Ishikawa (cell line): ENCODE measurements at regions not wholly inside any gene's neighbourhood (a gene's known extent, or its start where the extent isn't known, plus 50 kb on each side); places are given as distances from the start of the nearest gene placed in this dataset.

Source experiments
- CEBPB ChIP-seq: IDR thresholded peaks from 2 replicates; pipeline ENCODE4 v1.6.1; 2012
- CREB1 ChIP-seq: IDR thresholded peaks from 2 replicates; pipeline ENCODE4 v1.6.1; 2012; ENCODE audit warnings: low read depth
- EGR1 ChIP-seq: IDR thresholded peaks from 2 replicates; pipeline ENCODE4 v1.6.1; 2012
- EP300 ChIP-seq: IDR thresholded peaks from 2 replicates; pipeline ENCODE4 v1.6.1; 2012; ENCODE audit warnings: borderline replicate concordance
- FOXM1 ChIP-seq: IDR thresholded peaks from 2 replicates; pipeline ENCODE4 v1.6.1; 2012; ENCODE audit warnings: low read depth, borderline replicate concordance
- MAX ChIP-seq: IDR thresholded peaks from 2 replicates; pipeline ENCODE4 v1.6.1; 2012
- NFIC ChIP-seq: IDR thresholded peaks from 2 replicates; pipeline ENCODE4 v1.6.1; 2012
- RAD21 ChIP-seq: IDR thresholded peaks from 2 replicates; pipeline ENCODE4 v1.6.1; 2012; ENCODE audit warnings: low read depth
- REST ChIP-seq: IDR thresholded peaks from 2 replicates; pipeline ENCODE4 v1.6.1; 2012; ENCODE audit warnings: low read depth, mild to moderate bottlenecking
- TAF1 ChIP-seq: IDR thresholded peaks from 2 replicates; pipeline ENCODE4 v1.6.1; 2012; ENCODE audit warnings: low read depth, mild to moderate bottlenecking
- TCF12 ChIP-seq: IDR thresholded peaks from 2 replicates; pipeline ENCODE4 v1.6.1; 2012; ENCODE audit warnings: low read depth
- TEAD4 ChIP-seq: IDR thresholded peaks from 2 replicates; pipeline ENCODE4 v1.6.1; 2012
- USF1 ChIP-seq: IDR thresholded peaks from 2 replicates; pipeline ENCODE4 v1.6.1; 2012
- YY1 ChIP-seq: IDR thresholded peaks from 2 replicates; pipeline ENCODE4 v1.6.1; 2012; ENCODE audit warnings: low read depth
- ZBTB7A ChIP-seq: IDR thresholded peaks from 2 replicates; pipeline ENCODE4 v1.6.1; 2012; ENCODE audit warnings: low read depth

- TF ChIP-seq MAX: no peak
Measured at GRCh38 chr6:157747370-157747769, 75.7 kb upstream of the SNX9 start.

- no peak for TF ChIP-seq YY1
- TF ChIP-seq USF1: no peak
- TF ChIP-seq EGR1: no peak
- no peak for TF ChIP-seq FOXM1
- no peak for TF ChIP-seq TCF12
- TF ChIP-seq CEBPB: no peak
- TF ChIP-seq TEAD4: no peak
- TF ChIP-seq ZBTB7A: no peak
- no peak for TF ChIP-seq CREB1
Measured at GRCh38 chr6:157748839-157749571, 74.0 kb upstream of the SNX9 start.

GRCh38 chr6:157751547-157752200 is 71.4 kb upstream of the SNX9 start:
- TF ChIP-seq EGR1: no peak
- TF ChIP-seq MAX: no peak
- TF ChIP-seq REST: no peak

GRCh38 chr6:157753291-157753690 is 69.8 kb upstream of the SNX9 start:
- no peak for TF ChIP-seq TAF1
- TF ChIP-seq EGR1: no peak
- no peak for TF ChIP-seq TEAD4
- no peak for TF ChIP-seq MAX
- no peak for TF ChIP-seq RAD21
- TF ChIP-seq CREB1: no peak
- TF ChIP-seq TCF12: no peak
- TF ChIP-seq USF1: no peak
- no peak for TF ChIP-seq YY1
- TF ChIP-seq REST: no peak
- no peak for TF ChIP-seq FOXM1
- TF ChIP-seq CEBPB: no peak
- TF ChIP-seq NFIC: no peak
- no peak for TF ChIP-seq EP300
- no peak for TF ChIP-seq ZBTB7A

GRCh38 chr6:157754351-157754750 is 68.7 kb upstream of the SNX9 start:
- TF ChIP-seq REST (no peak), RAD21 (no peak), CREB1 (no peak), YY1 (no peak), CEBPB (no peak), EGR1 (no peak), TCF12 (no peak), EP300 (no peak), MAX (no peak), ZBTB7A (no peak), FOXM1 (no peak), NFIC (no peak), USF1 (no peak), TEAD4 (no peak), TAF1 (no peak)
